ENCODE measurements at regions not wholly inside any gene's neighbourhood (a gene's known extent, or its start where the extent isn't known, plus 50 kb on each side); places are given as distances from the start of the nearest gene placed in this dataset.
"Not testable (repeated sequence)": the region's sequence is repeated elsewhere in the genome, so short reads cannot be mapped to it uniquely, and the experiment has no call there.

DNA sequence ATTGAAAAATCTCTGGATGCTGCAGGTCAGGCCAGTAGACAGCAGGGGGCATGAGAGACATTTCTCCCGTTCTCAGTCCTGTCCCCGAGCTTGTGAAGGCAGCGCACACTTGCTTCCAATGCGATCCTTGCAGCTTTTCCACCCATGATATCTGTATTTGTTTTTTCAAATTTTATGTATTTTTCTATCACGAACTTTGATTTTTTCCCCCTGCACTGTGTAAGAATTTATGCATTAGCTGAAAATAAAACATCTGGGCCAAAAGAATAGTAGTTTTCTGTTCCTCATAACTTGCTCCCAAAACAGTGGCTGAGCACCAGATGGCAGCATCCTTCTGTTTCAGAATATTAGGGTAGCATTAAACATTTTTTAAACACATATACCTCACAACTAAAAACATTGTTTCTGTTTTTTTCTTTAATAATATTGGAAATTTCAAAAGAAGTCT lies 90.9 kb upstream of the PABPC3 start:
- TF ChIP-seq, protein P1, sequence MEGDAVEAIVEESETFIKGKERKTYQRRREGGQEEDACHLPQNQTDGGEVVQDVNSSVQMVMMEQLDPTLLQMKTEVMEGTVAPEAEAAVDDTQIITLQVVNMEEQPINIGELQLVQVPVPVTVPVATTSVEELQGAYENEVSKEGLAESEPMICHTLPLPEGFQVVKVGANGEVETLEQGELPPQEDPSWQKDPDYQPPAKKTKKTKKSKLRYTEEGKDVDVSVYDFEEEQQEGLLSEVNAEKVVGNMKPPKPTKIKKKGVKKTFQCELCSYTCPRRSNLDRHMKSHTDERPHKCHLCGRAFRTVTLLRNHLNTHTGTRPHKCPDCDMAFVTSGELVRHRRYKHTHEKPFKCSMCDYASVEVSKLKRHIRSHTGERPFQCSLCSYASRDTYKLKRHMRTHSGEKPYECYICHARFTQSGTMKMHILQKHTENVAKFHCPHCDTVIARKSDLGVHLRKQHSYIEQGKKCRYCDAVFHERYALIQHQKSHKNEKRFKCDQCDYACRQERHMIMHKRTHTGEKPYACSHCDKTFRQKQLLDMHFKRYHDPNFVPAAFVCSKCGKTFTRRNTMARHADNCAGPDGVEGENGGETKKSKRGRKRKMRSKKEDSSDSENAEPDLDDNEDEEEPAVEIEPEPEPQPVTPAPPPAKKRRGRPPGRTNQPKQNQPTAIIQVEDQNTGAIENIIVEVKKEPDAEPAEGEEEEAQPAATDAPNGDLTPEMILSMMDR (IDR thresholded peaks at IDR 0.05): peak in 2 of 5 experiments; percentile 47 to 68
- TF ChIP-seq POLR2A (IDR thresholded peaks at IDR 0.05); EP300 (IDR thresholded peaks at IDR 0.05; ENCODE audit: low read depth); POLR2AphosphoS5 (IDR thresholded peaks at IDR 0.05): not testable (repeated sequence)
